Naive B cell (primary cell): ENCODE measurements at regions not wholly inside any gene's neighbourhood (a gene's known extent, or its start where the extent isn't known, plus 50 kb on each side); places are given as distances from the start of the nearest gene placed in this dataset.
"Not testable (repeated sequence)": the region's sequence is repeated elsewhere in the genome, so short reads cannot be mapped to it uniquely, and the experiment has no call there.

Experiments used
- ATAC-seq, 2 donors: fragments of 150-1000 bp; cut with Tn5 transposase; 2 replicates each; pipeline ENCODE4 v1.10.0; 2021; ENCODE audit warnings: low read depth in 2 of 2, mild to moderate bottlenecking in 2 of 2, moderate library complexity in 2 of 2
- DNase-seq: peaks from one replicate; pipeline ENCODE4 v3.0.0; 2022
- H3K27ac Mint-ChIP-seq, 6 donors: one replicate each; pipeline ENCODE4 v1.8.0; 2020 to 2022; ENCODE audit warnings: mild to moderate bottlenecking in 6 of 6, mixed read lengths in 6 of 6, moderate library complexity in 5 of 6, inconsistent platforms in 2 of 6
- H3K27me3 Mint-ChIP-seq, 3 donors: one replicate each; pipeline ENCODE4 v1.8.0; 2021 to 2022; ENCODE audit warnings: mixed read lengths in 3 of 3, mild to moderate bottlenecking in 1 of 3
- H3K36me3 Mint-ChIP-seq, 2 donors: one replicate each; pipeline ENCODE4 v1.8.0; 2020 to 2022; ENCODE audit warnings: mixed read lengths in 2 of 2, inconsistent platforms in 1 of 2, mild to moderate bottlenecking in 1 of 2
- H3K4me1 Mint-ChIP-seq, 3 donors: one replicate each; pipeline ENCODE4 v1.8.0; 2020 to 2022; ENCODE audit warnings: mixed read lengths in 3 of 3, inconsistent platforms in 1 of 3, mild to moderate bottlenecking in 1 of 3, moderate library complexity in 1 of 3
- H3K4me3 Mint-ChIP-seq, 8 donors: one replicate each; pipeline ENCODE4 v1.8.0; 2020 to 2022; ENCODE audit warnings: mild to moderate bottlenecking in 8 of 8, mixed read lengths in 8 of 8, moderate library complexity in 8 of 8, inconsistent platforms in 2 of 8
- H3K9me3 Mint-ChIP-seq, 7 donors: one replicate each; pipeline ENCODE4 v1.8.0; 2020 to 2022; ENCODE audit warnings: mixed read lengths in 7 of 7, mild to moderate bottlenecking in 5 of 7, inconsistent platforms in 2 of 7, moderate library complexity in 1 of 7

DNA sequence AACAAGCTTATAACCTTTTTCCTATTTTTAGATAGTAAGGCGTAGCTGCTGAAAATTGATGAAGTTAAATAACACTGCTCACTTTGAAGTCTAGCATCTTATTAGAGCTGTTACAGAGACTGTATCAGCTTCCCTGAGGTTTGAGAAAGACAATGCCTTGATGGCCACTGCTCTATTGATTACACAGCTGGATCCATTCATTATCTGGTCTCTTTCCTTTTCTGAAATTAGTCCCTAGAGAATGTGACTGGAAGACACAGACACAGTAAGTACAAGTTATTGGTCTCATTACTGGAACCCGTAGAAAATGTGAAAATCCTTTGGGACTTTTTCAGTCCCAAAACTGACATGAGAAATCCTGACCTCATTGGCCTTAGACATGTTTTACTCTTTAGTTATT, 188.3 kb downstream of the NAF1 start:
- Mint-ChIP-seq H3K27me3 (no peaks in the 10 kb centered on the region), H3K4me1 (no peaks in the 10 kb centered on the region), H3K27ac (no peak overlapping the region), H3K36me3 (no peaks in the 10 kb centered on the region), H3K9me3 (peaks cover 0 to 10% (median 5%) of the 10 kb centered on the region in 7 donors), H3K4me3 (no peak overlapping the region)
- DNase-seq = no peak
- no peak for ATAC-seq

DNA sequence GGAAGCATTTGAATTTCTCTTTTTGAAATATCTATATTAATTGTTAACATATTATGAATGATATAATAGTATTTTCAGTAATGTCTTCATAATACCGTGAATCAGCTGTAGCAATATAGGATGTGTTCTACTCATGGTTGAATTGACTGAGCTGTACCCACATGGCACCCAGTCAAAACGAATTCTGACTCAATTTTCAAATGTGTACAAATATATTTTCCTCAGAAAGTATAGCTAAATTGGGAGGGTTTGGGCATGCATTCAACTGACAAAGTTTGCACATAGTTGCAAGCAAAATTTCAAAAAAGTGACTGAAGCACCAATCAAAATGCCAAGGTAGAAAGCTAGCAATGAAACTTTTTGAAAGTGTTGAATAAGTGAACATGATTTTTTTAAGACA, 188.9 kb downstream of the NAF1 start:
- DNase-seq (no peak), ATAC-seq (no peak)
- peaks cover 0 to 5% (median 5%) of the 10 kb centered on the region in 7 donors for H3K9me3 Mint-ChIP-seq
- H3K27me3 Mint-ChIP-seq = no peaks in the 10 kb centered on the region
- H3K4me1 Mint-ChIP-seq = no peaks in the 10 kb centered on the region
- H3K36me3 Mint-ChIP-seq = no peaks in the 10 kb centered on the region
- H3K27ac Mint-ChIP-seq = no peak overlapping the region
- H3K4me3 Mint-ChIP-seq = no peak overlapping the region

DNA sequence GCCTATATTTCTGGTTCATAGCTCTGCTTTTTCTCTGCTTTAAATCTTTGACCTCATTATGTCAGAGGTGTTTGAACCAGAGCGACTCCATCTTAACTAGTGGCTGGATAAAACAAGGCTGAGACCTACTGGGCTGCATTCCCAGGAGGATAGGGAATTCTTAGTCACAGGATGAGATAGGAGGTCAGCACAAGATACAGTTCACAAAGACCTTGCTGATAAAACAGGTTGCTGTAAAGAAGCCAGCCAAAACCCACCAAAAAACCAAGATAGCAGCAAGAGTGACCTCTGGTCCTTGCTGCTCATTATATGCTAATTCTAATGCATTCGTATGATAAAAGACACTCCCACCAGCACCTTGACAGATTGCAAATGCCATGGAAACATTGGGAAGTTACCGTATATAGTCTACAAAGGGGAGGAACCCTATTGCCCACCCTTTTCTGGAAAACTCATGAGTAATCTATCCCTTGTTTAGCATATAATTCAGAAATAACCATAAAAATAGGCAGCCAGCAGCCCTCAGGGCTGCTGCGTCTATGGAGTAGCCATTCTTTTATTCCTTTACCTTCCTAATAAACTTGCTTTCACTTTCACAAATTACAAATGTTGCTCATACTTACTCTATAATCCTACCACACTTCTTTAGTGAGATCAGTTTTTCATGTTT, 193.9 kb downstream of the NAF1 start:
- H3K4me1 Mint-ChIP-seq = no peaks in the 10 kb centered on the region
- no peaks in the 10 kb centered on the region for H3K27me3 Mint-ChIP-seq
- no peak overlapping the region for H3K4me3 Mint-ChIP-seq
- peaks cover 0 to 3% (median 0%) of the 10 kb centered on the region in 7 donors for H3K9me3 Mint-ChIP-seq
- no peak overlapping the region for H3K27ac Mint-ChIP-seq
- DNase-seq (no peak), ATAC-seq (no peak)
- H3K36me3 Mint-ChIP-seq = no peaks in the 10 kb centered on the region

DNA sequence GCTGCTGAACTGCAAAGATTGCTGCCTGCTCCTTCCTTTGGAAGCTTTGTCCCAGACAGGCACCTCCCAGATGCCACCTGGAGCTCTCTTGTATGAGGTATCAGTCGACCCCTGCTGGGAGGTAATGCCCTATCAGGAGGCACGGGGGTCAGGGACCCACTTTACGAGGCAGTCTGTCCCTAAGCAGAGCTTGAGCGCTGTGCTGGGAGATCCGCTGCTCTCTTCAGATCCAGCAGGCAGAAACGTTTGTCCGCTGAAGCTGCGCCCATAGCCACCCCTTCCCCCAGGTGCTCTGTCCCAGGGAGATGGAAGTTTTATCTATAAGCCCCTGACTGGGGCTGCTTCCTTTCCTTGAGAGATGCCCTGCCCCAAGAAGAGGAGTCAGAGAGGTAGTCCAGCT, 197.5 kb downstream of the NAF1 start:
- H3K27ac Mint-ChIP-seq = no peak overlapping the region
- peaks cover 3 to 12% (median 7%) of the 10 kb centered on the region in 7 donors for H3K9me3 Mint-ChIP-seq
- no peaks in the 10 kb centered on the region for H3K27me3 Mint-ChIP-seq
- H3K4me1 Mint-ChIP-seq = no peaks in the 10 kb centered on the region
- H3K4me3 Mint-ChIP-seq = no peak overlapping the region
- DNase-seq (no peak), ATAC-seq (no peak)
- H3K36me3 Mint-ChIP-seq = no peaks in the 10 kb centered on the region

DNA sequence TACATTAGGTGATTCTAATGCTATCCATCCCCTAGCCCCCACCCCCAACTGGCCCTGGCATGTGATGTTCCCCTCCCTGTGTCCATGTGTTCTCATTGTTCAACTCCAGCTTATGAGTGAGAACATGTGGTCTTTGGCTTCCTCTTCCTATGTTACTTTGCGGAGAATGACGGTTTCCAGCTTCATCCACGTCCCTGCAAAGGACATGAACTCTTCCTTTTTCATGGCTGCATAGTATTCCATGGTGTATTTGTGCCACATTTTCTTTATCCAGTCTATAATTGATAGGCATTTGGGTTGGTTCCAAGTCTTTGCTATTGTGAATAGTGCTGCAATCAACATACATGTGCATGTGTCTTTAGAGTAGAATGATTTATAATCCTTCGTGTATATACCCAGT, 200.7 kb downstream of the NAF1 start:
- not testable (repeated sequence) for H3K4me1 Mint-ChIP-seq, ATAC-seq, H3K4me3 Mint-ChIP-seq, H3K36me3 Mint-ChIP-seq, H3K27me3 Mint-ChIP-seq, DNase-seq, H3K27ac Mint-ChIP-seq
- peaks cover 3 to 12% (median 7%) of the 10 kb centered on the region in 7 donors for H3K9me3 Mint-ChIP-seq

DNA sequence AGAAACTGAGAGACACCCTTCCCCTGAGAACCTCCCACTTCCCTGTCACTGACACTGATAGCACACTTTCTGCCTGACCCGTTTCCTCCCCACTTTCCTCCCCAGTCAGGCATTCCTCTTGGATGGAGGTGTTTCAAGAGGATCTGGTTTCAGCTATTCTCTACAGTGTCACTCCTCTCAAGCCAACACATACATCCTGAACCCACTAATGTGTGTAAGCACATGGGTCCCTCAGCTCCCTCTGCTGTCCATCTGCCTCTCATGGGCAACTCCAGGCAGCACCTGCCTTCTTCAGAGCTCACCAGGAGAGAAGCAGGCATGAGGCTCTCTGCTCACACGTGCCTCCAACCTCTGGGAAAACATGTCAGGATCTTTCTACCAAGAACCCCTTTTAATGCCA, 207.6 kb downstream of the NAF1 start:
- peaks cover 0 to 4% (median 0%) of the 10 kb centered on the region in 7 donors for H3K9me3 Mint-ChIP-seq
- DNase-seq (no peak), ATAC-seq (no peak)
- no peaks in the 10 kb centered on the region for H3K27me3 Mint-ChIP-seq
- no peaks in the 10 kb centered on the region for H3K36me3 Mint-ChIP-seq
- no peaks in the 10 kb centered on the region for H3K4me1 Mint-ChIP-seq
- H3K4me3 Mint-ChIP-seq = no peak overlapping the region
- H3K27ac Mint-ChIP-seq = no peak overlapping the region

DNA sequence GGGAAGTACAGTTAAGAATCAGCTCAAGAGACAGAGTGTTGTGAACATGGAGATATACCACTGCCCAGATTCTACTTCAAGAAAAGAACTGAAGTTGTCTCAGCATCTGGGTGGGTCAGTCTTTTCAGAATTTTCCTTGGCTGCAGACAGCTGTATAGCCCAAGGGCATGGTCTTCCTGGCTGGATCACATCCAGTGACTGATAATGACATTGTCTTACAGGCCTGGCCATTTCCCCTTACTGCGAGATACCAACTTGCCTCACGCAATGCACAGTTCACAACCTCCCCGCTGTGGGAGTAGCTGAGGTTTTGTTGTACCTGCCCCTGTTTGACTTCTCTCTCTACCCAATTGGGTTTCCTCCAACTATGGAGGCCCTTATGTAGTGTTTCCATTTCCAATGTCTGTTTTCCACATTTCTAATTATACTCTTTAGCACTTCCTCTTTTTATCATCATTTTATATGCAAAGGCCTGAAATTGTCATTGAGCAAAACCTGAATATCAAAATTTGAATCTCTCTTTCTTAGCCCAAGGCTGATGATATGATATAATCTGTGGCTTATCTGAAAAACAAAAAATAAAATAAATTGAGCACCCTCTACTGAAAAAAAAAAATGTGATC, 209.1 kb downstream of the NAF1 start:
- Mint-ChIP-seq H3K9me3 (peaks cover 0 to 4% (median 0%) of the 10 kb centered on the region in 7 donors), H3K36me3 (no peaks in the 10 kb centered on the region), H3K4me3 (no peak overlapping the region), H3K4me1 (no peaks in the 10 kb centered on the region), H3K27me3 (no peaks in the 10 kb centered on the region), H3K27ac (peak overlapping the region in 1 of 6 donors; percentile 44)
- DNase-seq = no peak
- ATAC-seq = no peak

DNA sequence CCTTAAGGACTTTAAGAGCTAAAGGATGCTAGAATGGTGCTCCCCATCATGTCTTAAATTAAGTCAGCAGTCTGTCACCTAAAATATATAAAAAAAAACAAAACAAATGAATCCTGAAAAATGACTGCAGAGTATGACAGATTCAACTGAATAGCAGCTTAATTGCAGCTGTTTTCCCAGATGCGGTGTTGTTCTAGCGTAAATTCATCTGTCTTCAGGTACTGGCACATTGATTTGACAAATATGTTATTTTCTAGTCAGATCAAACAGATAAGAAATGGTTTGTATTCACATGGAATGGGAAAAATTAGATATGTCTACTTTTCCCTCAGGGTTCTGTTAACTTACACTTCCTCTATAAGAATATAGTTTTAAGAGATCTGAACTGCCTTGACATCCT, 211.7 kb downstream of the NAF1 start:
- H3K4me3 Mint-ChIP-seq = no peak overlapping the region
- DNase-seq (no peak), ATAC-seq (no peak)
- H3K27ac Mint-ChIP-seq = no peak overlapping the region
- H3K36me3 Mint-ChIP-seq = no peaks in the 10 kb centered on the region
- peaks cover 0 to 4% (median 0%) of the 10 kb centered on the region in 7 donors for H3K9me3 Mint-ChIP-seq
- H3K4me1 Mint-ChIP-seq = no peaks in the 10 kb centered on the region
- no peaks in the 10 kb centered on the region for H3K27me3 Mint-ChIP-seq

DNA sequence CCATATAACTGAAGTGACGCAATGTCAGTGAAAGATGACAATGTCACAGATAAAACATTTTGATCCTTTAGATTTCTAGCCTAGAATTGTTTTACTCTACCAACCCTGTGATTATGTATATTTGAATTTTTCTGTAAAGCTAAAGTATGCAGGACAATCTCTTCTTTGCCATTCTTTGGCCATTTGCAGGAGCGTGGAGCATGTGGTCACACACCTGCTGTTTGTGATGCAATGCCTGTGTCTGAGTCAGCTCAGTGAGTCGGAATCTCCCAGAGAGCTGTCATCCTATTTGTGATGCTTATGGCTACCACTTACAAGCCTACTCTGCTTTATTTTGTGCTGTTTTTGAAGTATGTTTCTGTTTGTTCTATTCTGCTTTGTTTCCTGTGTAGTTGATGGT, 214.5 kb downstream of the NAF1 start:
- no peaks in the 10 kb centered on the region for H3K27me3 Mint-ChIP-seq
- ATAC-seq = no peak
- DNase-seq = no peak
- H3K9me3 Mint-ChIP-seq = peaks cover 0 to 3% (median 0%) of the 10 kb centered on the region in 7 donors
- no peaks in the 10 kb centered on the region for H3K4me1 Mint-ChIP-seq
- H3K36me3 Mint-ChIP-seq = no peaks in the 10 kb centered on the region
- no peak overlapping the region for H3K27ac Mint-ChIP-seq
- H3K4me3 Mint-ChIP-seq = no peak overlapping the region

DNA sequence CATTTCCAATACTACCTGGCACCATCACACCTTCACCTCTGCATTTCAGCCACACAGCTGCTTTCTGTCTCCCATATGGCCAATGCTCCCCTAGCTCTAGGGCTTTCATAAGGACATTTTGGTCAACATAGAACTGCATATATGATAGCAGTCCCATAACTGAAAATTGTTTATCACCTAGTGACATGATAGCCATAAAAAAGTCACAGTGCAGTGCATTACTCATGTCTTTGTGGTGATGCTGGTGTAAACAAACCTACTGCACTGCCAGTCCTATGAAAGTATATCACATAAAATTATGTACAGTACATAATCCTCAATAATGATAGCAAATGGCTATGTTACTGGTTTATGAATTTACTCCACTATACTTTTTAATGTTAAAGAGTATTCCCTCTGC, 221.0 kb downstream of the NAF1 start:
- Mint-ChIP-seq H3K4me1 (no peaks in the 10 kb centered on the region), H3K4me3 (no peak overlapping the region), H3K36me3 (no peaks in the 10 kb centered on the region), H3K27ac (no peak overlapping the region), H3K9me3 (peaks cover 0 to 1% (median 0%) of the 10 kb centered on the region in 7 donors), H3K27me3 (peaks cover 0 to 3% (median 0%) of the 10 kb centered on the region in 3 donors)
- DNase-seq = no peak
- ATAC-seq = no peak

DNA sequence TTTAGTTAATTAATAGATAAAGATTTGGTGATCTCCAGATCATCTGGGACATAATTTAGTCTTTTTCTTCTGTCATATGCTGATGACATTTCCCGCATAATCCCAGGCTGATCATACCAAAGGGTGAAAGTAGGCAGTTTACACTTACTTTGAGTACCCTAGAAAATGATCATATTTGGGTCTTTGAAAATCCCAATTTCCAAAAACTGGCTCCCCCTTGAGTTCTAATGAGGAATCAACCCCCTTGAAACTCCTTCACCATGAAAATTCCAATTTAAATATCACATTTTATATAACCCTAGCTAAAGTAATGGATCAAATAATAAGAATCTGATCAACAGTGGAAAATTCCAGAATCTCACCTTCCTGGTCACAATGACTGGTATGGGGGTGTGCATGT, 223.4 kb downstream of the NAF1 start:
- H3K4me3 Mint-ChIP-seq = no peak overlapping the region
- ATAC-seq (no peak), DNase-seq (no peak)
- peaks cover 0 to 3% (median 0%) of the 10 kb centered on the region in 3 donors for H3K27me3 Mint-ChIP-seq
- H3K4me1 Mint-ChIP-seq = no peaks in the 10 kb centered on the region
- H3K36me3 Mint-ChIP-seq = no peaks in the 10 kb centered on the region
- H3K27ac Mint-ChIP-seq = peak overlapping the region in 1 of 6 donors; percentile 49
- peaks cover 0 to 1% (median 0%) of the 10 kb centered on the region in 7 donors for H3K9me3 Mint-ChIP-seq

DNA sequence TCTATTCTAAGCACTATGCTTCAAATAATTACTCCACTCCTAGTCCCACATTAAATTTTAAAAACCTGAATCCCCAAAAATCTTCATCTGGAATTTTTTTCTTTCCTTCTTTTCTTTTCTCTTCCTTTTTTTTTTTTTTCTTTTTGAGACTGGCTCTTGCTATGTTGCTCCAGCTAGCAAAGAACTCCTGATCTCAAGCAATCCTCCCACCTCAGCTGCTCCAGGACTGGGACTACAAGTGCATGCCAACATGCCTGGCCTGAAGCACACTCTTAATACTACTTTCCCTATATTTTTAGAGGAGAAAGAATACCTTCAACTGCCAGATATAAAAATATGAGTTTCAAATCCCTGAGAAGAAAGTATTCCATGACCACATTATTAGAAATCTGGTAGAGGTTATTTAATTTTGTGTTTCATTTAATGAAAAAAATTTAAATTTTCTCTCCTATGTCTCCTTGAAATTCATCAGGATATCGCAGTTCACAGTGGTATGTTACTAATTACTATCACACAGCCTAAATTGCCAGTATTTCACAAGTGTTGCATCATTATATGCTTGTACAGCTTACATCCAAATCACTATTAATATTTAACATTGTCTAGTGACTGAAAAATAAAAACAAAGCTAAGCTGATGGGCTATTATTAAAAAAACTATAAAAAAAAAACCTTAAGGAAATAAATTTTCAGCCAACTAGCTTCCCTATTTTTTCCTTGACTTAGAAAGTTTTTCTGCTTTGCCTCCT, 227.8 kb downstream of the NAF1 start:
- Mint-ChIP-seq H3K4me1 (no peaks in the 10 kb centered on the region), H3K27ac (no peak overlapping the region), H3K27me3 (no peaks in the 10 kb centered on the region), H3K4me3 (no peak overlapping the region), H3K9me3 (no peaks in the 10 kb centered on the region), H3K36me3 (no peaks in the 10 kb centered on the region)
- no peak for DNase-seq
- ATAC-seq = no peak

DNA sequence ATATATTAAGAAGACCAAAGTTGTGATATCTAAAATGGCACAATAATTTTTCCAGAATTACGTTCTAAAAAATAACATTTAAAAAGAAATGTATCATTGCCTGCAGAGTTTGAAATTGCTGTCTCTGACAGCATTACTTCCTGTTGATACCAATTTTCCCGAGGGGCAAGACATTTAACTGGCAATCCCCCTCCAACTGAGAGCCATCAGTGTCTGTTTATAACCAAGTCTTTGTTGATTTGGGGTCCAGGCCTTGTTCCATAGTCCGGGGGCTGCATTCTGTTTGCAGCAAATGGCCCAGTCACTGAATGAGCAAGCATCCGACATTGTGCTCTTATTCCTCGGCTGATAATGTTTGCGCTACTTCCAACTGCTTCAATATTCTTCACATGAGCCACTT, 231.5 kb downstream of the NAF1 start:
- no peak for DNase-seq
- Mint-ChIP-seq H3K27ac (no peak overlapping the region), H3K4me3 (no peak overlapping the region), H3K27me3 (no peaks in the 10 kb centered on the region), H3K9me3 (no peaks in the 10 kb centered on the region), H3K4me1 (no peaks in the 10 kb centered on the region), H3K36me3 (no peaks in the 10 kb centered on the region)
- ATAC-seq = no peak

DNA sequence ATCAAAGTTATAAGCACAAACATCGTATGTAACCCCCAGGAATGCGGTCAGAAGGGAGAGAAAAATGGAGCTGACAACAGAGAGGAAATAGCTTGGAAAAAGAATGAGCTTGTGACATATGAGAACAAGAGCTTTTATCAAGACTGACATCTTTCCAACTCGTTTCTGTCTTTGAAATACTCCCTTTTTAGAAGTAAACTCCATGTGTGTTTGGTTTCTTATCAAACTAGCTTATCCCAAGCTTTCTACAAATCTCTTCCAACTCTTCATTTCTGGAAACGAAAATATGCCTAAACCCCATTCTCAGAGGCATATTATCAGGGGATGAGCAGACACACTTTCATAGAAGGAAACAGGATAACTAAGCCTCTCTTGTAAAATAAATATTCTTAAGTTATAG, 235.4 kb downstream of the NAF1 start:
- H3K27ac Mint-ChIP-seq = no peak overlapping the region
- no peak overlapping the region for H3K4me3 Mint-ChIP-seq
- H3K36me3 Mint-ChIP-seq = no peaks in the 10 kb centered on the region
- H3K4me1 Mint-ChIP-seq = no peaks in the 10 kb centered on the region
- no peaks in the 10 kb centered on the region for H3K9me3 Mint-ChIP-seq
- DNase-seq (no peak), ATAC-seq (no peak)
- H3K27me3 Mint-ChIP-seq = no peaks in the 10 kb centered on the region
